ENCODE measurements at regions not wholly inside any gene's neighbourhood (a gene's known extent, or its start where the extent isn't known, plus 50 kb on each side); places are given as distances from the start of the nearest gene placed in this dataset.

- in situ Hi-C loops (cut with HindIII; ENCODE audit: extremely low pct_ligation_motif_present, low pct_unique_long_range_greater_than_20kb) (no loop called here), intact Hi-C loops (cut with micrococcal nuclease; ENCODE audit: unreplicated experiment) (no loop called here)
- FAIRE-seq (no peak), ATAC-seq (no peak), DNase-seq (ENCODE audit: low spot score) (no peak)
- 0 out of 2 replicates have a peak, but pooled peaks cover 8% of the 10 kb centered on the region for H3K4me1 ChIP-seq (ENCODE audit: insufficient read depth, low read length)
- no peak overlapping the region for H2AFZ ChIP-seq (ENCODE audit: low read length)
- no peaks in the 10 kb centered on the region for H4K20me1 ChIP-seq (ENCODE audit: insufficient read depth, low read length)
- H3K79me2 ChIP-seq (ENCODE audit: insufficient read depth, low read length): no peaks in the 10 kb centered on the region
- no peaks in the 10 kb centered on the region for H3K36me3 ChIP-seq (replicated peaks in 1 of 2; ENCODE audit: control insufficient read depth in 1 of 2, insufficient read depth in 2 of 2, low read length in 2 of 2)
- H3K4me2 ChIP-seq (ENCODE audit: low read depth, low read length): no peak overlapping the region
- peaks cover 9% of the 10 kb centered on the region; the same call in 1 of the 2 replicates for H3K9me3 ChIP-seq (ENCODE audit: low read length)
- H3K9ac ChIP-seq (ENCODE audit: insufficient read depth, low read depth, low read length): no peak overlapping the region
- no peak for TF ChIP-seq ZBTB49 (CRISPR knock-in tag; IDR thresholded peaks at IDR 0.05; ENCODE audit: borderline replicate concordance)
- TF ChIP-seq ZMAT5 (CRISPR knock-in tag; IDR thresholded peaks at IDR 0.05; ENCODE audit: borderline replicate concordance, low read depth): no peak
- CTCF ChIA-PET (ENCODE audit: low intra/inter-chr PET ratio, low total read pairs): no interaction called here
- POLR2A ChIA-PET: no interaction called here
- H3K4me3 ChIP-seq (replicated peaks in 1 of 3; ENCODE audit: insufficient read depth in 1 of 3, low read depth in 2 of 3, low read length in 3 of 3): no peak overlapping the region
- WGBS (ENCODE audit: low lambda C conversion rate): 0% methylated on average over 1 of the region's 1 CpG
- no TSS peak for BruUV-seq (replicated peaks)
- H3K27me3 ChIP-seq (ENCODE audit: control insufficient read depth in 1 of 2, insufficient read depth in 2 of 2, low read length in 2 of 2): no peaks in the 10 kb centered on the region
- no peak overlapping the region for H3K27ac ChIP-seq (ENCODE audit: extremely low read length, insufficient read depth, low read length)
Measured at GRCh38 chr5:33037076-33037475, 326.0 kb downstream of the NPR3 start.

- FAIRE-seq (no peak), DNase-seq (ENCODE audit: low spot score) (no peak), ATAC-seq (no peak)
- Histone ChIP-seq H2AFZ (ENCODE audit: low read length) (no peak overlapping the region), H3K27me3 (ENCODE audit: control insufficient read depth in 1 of 2, insufficient read depth in 2 of 2, low read length in 2 of 2) (no peaks in the 10 kb centered on the region), H3K4me1 (ENCODE audit: insufficient read depth, low read length) (no peaks in the 10 kb centered on the region), H3K4me2 (ENCODE audit: low read depth, low read length) (no peak overlapping the region), H4K20me1 (ENCODE audit: insufficient read depth, low read length) (no peaks in the 10 kb centered on the region), H3K4me3 (replicated peaks in 1 of 3; ENCODE audit: insufficient read depth in 1 of 3, low read depth in 2 of 3, low read length in 3 of 3) (no peak overlapping the region), H3K9ac (ENCODE audit: insufficient read depth, low read depth, low read length) (no peak overlapping the region), H3K27ac (ENCODE audit: extremely low read length, insufficient read depth, low read length) (no peak overlapping the region), H3K9me3 (ENCODE audit: low read length) (peaks cover 9% of the 10 kb centered on the region; the same call in 1 of the 2 replicates), H3K36me3 (replicated peaks in 1 of 2; ENCODE audit: control insufficient read depth in 1 of 2, insufficient read depth in 2 of 2, low read length in 2 of 2) (no peaks in the 10 kb centered on the region), H3K79me2 (ENCODE audit: insufficient read depth, low read length) (no peaks in the 10 kb centered on the region)
- CTCF ChIA-PET (ENCODE audit: low intra/inter-chr PET ratio, low total read pairs): no interaction called here
- POLR2A ChIA-PET: no interaction called here
- WGBS (ENCODE audit: low lambda C conversion rate): no CpG with 5 or more reads among the region's 3 CpGs
- TF ChIP-seq, protein P1, sequence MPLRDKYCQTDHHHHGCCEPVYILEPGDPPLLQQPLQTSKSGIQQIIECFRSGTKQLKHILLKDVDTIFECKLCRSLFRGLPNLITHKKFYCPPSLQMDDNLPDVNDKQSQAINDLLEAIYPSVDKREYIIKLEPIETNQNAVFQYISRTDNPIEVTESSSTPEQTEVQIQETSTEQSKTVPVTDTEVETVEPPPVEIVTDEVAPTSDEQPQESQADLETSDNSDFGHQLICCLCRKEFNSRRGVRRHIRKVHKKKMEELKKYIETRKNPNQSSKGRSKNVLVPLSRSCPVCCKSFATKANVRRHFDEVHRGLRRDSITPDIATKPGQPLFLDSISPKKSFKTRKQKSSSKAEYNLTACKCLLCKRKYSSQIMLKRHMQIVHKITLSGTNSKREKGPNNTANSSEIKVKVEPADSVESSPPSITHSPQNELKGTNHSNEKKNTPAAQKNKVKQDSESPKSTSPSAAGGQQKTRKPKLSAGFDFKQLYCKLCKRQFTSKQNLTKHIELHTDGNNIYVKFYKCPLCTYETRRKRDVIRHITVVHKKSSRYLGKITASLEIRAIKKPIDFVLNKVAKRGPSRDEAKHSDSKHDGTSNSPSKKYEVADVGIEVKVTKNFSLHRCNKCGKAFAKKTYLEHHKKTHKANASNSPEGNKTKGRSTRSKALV (CRISPR knock-in tag; IDR thresholded peaks at IDR 0.05): no peak
- TF ChIP-seq ZNF124 (CRISPR knock-in tag; IDR thresholded peaks at IDR 0.05) (no peak), RBFOX2 (IDR thresholded peaks at IDR 0.05; ENCODE audit: low read depth, low read length) (no peak)
- TF ChIP-seq, protein P2, sequence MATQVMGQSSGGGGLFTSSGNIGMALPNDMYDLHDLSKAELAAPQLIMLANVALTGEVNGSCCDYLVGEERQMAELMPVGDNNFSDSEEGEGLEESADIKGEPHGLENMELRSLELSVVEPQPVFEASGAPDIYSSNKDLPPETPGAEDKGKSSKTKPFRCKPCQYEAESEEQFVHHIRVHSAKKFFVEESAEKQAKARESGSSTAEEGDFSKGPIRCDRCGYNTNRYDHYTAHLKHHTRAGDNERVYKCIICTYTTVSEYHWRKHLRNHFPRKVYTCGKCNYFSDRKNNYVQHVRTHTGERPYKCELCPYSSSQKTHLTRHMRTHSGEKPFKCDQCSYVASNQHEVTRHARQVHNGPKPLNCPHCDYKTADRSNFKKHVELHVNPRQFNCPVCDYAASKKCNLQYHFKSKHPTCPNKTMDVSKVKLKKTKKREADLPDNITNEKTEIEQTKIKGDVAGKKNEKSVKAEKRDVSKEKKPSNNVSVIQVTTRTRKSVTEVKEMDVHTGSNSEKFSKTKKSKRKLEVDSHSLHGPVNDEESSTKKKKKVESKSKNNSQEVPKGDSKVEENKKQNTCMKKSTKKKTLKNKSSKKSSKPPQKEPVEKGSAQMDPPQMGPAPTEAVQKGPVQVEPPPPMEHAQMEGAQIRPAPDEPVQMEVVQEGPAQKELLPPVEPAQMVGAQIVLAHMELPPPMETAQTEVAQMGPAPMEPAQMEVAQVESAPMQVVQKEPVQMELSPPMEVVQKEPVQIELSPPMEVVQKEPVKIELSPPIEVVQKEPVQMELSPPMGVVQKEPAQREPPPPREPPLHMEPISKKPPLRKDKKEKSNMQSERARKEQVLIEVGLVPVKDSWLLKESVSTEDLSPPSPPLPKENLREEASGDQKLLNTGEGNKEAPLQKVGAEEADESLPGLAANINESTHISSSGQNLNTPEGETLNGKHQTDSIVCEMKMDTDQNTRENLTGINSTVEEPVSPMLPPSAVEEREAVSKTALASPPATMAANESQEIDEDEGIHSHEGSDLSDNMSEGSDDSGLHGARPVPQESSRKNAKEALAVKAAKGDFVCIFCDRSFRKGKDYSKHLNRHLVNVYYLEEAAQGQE (IDR thresholded peaks at IDR 0.05; ENCODE audit: borderline replicate concordance in 1 of 2, low read depth in 1 of 2, low read length in 2 of 2): no peak
- BruUV-seq (replicated peaks): no TSS peak
- intact Hi-C loops (cut with micrococcal nuclease; ENCODE audit: unreplicated experiment): no loop called here
- in situ Hi-C loops (cut with HindIII; ENCODE audit: extremely low pct_ligation_motif_present, low pct_unique_long_range_greater_than_20kb): no loop called here
Measured at GRCh38 chr5:33041586-33041985, 330.5 kb downstream of the NPR3 start.
